NT2/D1 (cell line): ENCODE measurements at regions not wholly inside any gene's neighbourhood (a gene's known extent, or its start where the extent isn't known, plus 50 kb on each side); places are given as distances from the start of the nearest gene placed in this dataset.

Experiments
- DNase-seq: peaks from one replicate; pipeline ENCODE4 v3.0.0-alpha.2; 2011; ENCODE audit warnings: low read depth, low spot score
- H3K27me3 ChIP-seq: 2 replicates; pipeline ENCODE4 v1.6.0; 2011; ENCODE audit warnings: mild to moderate bottlenecking; ENCODE audit not compliant: insufficient read length, insufficient read depth
- H3K36me3 ChIP-seq: 2 replicates; pipeline ENCODE4 v1.6.1; 2011; ENCODE audit warnings: mild to moderate bottlenecking, low read length, mixed read lengths; ENCODE audit not compliant: insufficient read depth, insufficient read length
- H3K4me1 ChIP-seq: 2 replicates; pipeline ENCODE4 v1.5.1; 2011; ENCODE audit not compliant: insufficient read depth, insufficient read length
- H3K4me3 ChIP-seq: 2 replicates; pipeline ENCODE4 v1.5.1; 2011; ENCODE audit warnings: low read depth; ENCODE audit not compliant: insufficient read length
- H3K9ac ChIP-seq: 2 replicates; pipeline ENCODE4 v1.6.0; 2011; ENCODE audit warnings: low read depth; ENCODE audit not compliant: insufficient read length
- H3K9me3 ChIP-seq: 2 replicates; pipeline ENCODE4 v1.5.1; 2011; ENCODE audit warnings: mild to moderate bottlenecking, low read length; ENCODE audit not compliant: insufficient read depth
- SUZ12 ChIP-seq: IDR thresholded peaks from 2 replicates; pipeline ENCODE4 v1.6.1; 2011; ENCODE audit not compliant: insufficient read length, insufficient read depth; ENCODE audit errors: extremely low read depth
- YY1 ChIP-seq: IDR thresholded peaks from 2 replicates; pipeline ENCODE4 v1.6.1; 2011; ENCODE audit not compliant: insufficient read length, insufficient read depth
- ZNF274 ChIP-seq: IDR thresholded peaks from 2 replicates; pipeline ENCODE4 v1.6.1; 2011; ENCODE audit warnings: mild to moderate bottlenecking, low read depth, low read length

- H3K4me3 ChIP-seq = no peak overlapping the region
- DNase-seq = no peak
- no peak for TF ChIP-seq ZNF274
- no peak for TF ChIP-seq SUZ12
- TF ChIP-seq YY1 = no peak
Measured at GRCh38 chr9:86836266-86836665, 111.0 kb downstream of the GAS1 start.

GRCh38 chr9:86830356-86830755 lies 117.0 kb downstream of the GAS1 start:
- Histone ChIP-seq H3K27me3 (no peaks in the 10 kb centered on the region), H3K4me1 (no peaks in the 10 kb centered on the region), H3K9ac (no peak overlapping the region), H3K36me3 (no peaks in the 10 kb centered on the region), H3K4me3 (no peak overlapping the region), H3K9me3 (no peaks in the 10 kb centered on the region)
- no peak for DNase-seq
- no peak for TF ChIP-seq YY1
- TF ChIP-seq ZNF274 = no peak
- TF ChIP-seq SUZ12 = no peak

More at GRCh38 chr9:86836266-86836665, 111.0 kb downstream of the GAS1 start:
- H3K27me3 ChIP-seq = no peaks in the 10 kb centered on the region
- H3K9me3 ChIP-seq = no peaks in the 10 kb centered on the region
- H3K4me1 ChIP-seq = no peaks in the 10 kb centered on the region
- H3K36me3 ChIP-seq = no peaks in the 10 kb centered on the region
- no peak overlapping the region for H3K9ac ChIP-seq

DNA sequence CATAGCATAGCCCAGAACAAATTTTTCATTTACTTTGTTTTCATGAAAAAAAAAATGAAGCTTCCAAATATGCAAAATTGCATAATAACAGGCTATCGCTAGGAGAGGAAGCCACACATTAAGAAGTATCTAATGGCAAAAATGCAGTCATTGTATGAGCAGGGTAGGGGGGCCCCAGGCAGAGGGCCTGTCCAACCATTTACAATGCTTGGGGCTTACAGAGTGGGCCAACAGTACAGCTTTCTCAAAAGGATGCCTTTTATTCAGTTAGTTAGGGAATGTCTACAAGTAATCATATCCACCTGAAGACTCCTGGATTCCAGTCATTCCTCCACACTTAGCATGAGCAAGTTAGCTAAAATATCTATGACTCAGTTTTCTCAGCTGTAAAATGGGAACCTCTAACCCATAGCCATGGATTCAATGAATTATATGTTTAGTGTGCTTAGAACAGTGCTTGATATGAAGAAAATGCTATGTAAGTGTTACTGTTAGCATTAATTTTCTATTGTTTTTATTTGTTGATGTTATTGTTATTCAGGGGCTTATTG lies 117.7 kb downstream of the GAS1 start:
- DNase-seq = no peak
- no peak overlapping the region for H3K4me3 ChIP-seq
- no peak overlapping the region for H3K9ac ChIP-seq

DNA sequence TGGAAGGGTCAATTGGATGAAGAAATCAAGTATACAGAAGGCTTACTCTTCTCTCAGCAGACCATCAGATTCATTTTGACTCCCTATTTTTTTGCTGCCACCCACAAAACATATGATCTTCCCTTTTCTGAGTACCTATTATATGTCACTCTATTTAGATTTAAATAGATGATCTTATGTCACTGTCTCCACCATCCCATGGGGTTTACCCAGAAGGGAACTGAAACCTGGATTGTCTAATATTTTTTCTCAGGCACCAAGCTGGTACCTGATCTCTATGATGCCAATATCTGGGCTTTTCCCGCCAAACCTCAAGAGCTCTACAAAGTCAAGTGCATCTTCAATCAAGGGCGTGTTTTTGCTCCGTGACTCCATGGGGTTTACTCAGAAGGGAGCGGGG lies 118.7 kb downstream of the GAS1 start:
- H3K36me3 ChIP-seq = no peaks in the 10 kb centered on the region
- no peak for DNase-seq
- no peaks in the 10 kb centered on the region for H3K4me1 ChIP-seq
- no peaks in the 10 kb centered on the region for H3K27me3 ChIP-seq
- H3K4me3 ChIP-seq = no peak overlapping the region
- no peak overlapping the region for H3K9ac ChIP-seq
- H3K9me3 ChIP-seq = no peaks in the 10 kb centered on the region
- TF ChIP-seq SUZ12 (no peak), YY1 (no peak), ZNF274 (no peak)

More for the DNA sequence above, 117.7 kb downstream of the GAS1 start:
- Histone ChIP-seq H3K4me1 (no peaks in the 10 kb centered on the region), H3K27me3 (no peaks in the 10 kb centered on the region), H3K36me3 (no peaks in the 10 kb centered on the region), H3K9me3 (no peaks in the 10 kb centered on the region)
- TF ChIP-seq ZNF274 (no peak), SUZ12 (no peak)

DNA sequence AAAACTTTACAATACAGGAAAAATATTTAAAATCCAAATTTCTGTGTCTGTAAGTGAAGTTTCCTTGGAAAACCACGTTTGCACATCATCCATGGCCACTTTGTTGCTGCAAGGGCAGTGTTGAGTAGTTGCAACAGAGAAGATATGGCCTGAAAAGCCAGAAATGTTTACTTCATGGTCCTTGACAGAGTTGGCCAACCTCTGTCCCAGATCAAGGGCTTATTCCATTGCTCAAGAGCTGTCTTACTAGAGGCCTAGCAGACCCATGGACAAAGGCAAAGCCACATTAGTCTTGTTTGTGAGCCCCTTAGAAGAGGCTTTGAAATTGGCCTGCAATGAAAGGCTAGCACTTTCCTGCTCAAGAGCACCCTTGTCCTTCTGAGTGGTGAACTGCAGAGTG lies 119.4 kb downstream of the GAS1 start:
- Histone ChIP-seq H3K27me3 (no peaks in the 10 kb centered on the region), H3K36me3 (no peaks in the 10 kb centered on the region), H3K4me1 (no peaks in the 10 kb centered on the region), H3K9ac (no peak overlapping the region), H3K4me3 (no peak overlapping the region), H3K9me3 (no peaks in the 10 kb centered on the region)
- TF ChIP-seq YY1 (no peak), SUZ12 (no peak), ZNF274 (no peak)
- DNase-seq = no peak

DNA sequence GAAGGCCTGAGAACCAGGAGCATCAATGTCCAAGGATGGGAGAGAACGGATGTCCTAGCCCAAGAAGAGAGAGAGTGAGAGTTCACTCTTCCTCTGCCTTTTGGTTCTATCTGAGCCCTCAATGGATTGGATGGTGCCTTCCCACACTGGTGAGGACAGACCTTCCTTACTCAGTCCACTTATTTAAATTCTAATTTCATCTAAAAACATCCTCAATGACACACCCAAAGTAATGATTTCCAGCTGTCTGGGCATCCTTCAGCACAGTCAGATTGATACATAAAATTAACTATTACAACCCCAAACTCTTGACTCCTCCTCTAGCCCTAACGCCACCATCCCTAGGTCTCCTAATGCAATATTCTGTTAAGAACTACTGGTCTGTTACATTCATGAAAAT lies 122.0 kb downstream of the GAS1 start:
- no peaks in the 10 kb centered on the region for H3K36me3 ChIP-seq
- H3K4me1 ChIP-seq = no peaks in the 10 kb centered on the region
- H3K9ac ChIP-seq = no peak overlapping the region
- no peaks in the 10 kb centered on the region for H3K9me3 ChIP-seq
- no peak for DNase-seq
- H3K4me3 ChIP-seq = no peak overlapping the region
- TF ChIP-seq YY1 (no peak), ZNF274 (no peak), SUZ12 (no peak)
- no peaks in the 10 kb centered on the region for H3K27me3 ChIP-seq

- TF ChIP-seq SUZ12 (no peak), ZNF274 (no peak), YY1 (no peak)
- no peaks in the 10 kb centered on the region for H3K27me3 ChIP-seq
Measured at GRCh38 chr9:86822006-86822801, 125.1 kb downstream of the GAS1 start.

More at GRCh38 chr9:86822006-86822801, 125.1 kb downstream of the GAS1 start:
- no peak overlapping the region for H3K4me3 ChIP-seq
- no peak overlapping the region for H3K9ac ChIP-seq
- DNase-seq = no peak
- no peaks in the 10 kb centered on the region for H3K4me1 ChIP-seq
- H3K36me3 ChIP-seq = no peaks in the 10 kb centered on the region
- peaks cover 22% of the 10 kb centered on the region; the same call in 1 of the 2 replicates for H3K9me3 ChIP-seq
